ENCODE measurements at regions not wholly inside any gene's neighbourhood (a gene's known extent, or its start where the extent isn't known, plus 50 kb on each side); places are given as distances from the start of the nearest gene placed in this dataset.

DNA sequence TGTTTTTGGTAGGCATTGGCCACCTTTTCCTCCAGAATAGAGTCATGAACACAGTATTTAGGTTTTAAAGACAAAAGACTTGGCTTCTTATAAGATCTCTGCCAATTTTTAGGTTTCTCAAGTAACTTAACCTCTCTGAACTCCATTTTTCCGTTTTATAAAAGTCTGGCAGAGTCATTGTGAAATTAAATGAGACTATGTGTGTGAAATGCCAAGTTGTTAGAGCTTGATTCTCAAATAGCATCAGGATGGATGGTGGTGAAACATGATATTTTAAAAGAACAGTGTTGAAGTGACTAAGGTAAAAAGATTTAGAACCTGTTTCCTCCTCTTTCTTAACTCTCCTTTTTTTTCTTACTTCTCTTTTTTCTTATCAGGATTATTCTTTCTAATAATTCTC lies 617.7 kb upstream of the SLITRK1 start:
- Mint-ChIP-seq H3K27me3 (ENCODE audit: insufficient read depth, unreplicated experiment) (no peaks in the 10 kb centered on the region), H3K36me3 (ENCODE audit: insufficient read depth, unreplicated experiment) (no peaks in the 10 kb centered on the region), H3K9me3 (ENCODE audit: unreplicated experiment) (no peaks in the 10 kb centered on the region), H3K27ac (ENCODE audit: unreplicated experiment) (no peak overlapping the region), H3K4me3 (ENCODE audit: unreplicated experiment) (no peak overlapping the region), H3K4me1 (ENCODE audit: low read depth, unreplicated experiment) (no peaks in the 10 kb centered on the region)
- H3K36me3 ChIP-seq (ENCODE audit: control insufficient read depth, insufficient read depth, low read length), result no peaks in the 10 kb centered on the region
- ChIA-PET CTCF (no interaction called here), POLR2A (no interaction called here)
- intact Hi-C loops (cut with micrococcal nuclease; ENCODE audit: unreplicated experiment), result no loop called here
- BruUV-seq (replicated peaks), result no TSS peak
- no peaks in the 10 kb centered on the region for H3K27me3 ChIP-seq (replicated peaks; ENCODE audit: control insufficient read depth, insufficient read depth, low read length)
- no peak for DNase-seq
- H3K4me1 ChIP-seq, result no peaks in the 10 kb centered on the region
- TF ChIP-seq, protein P1, sequence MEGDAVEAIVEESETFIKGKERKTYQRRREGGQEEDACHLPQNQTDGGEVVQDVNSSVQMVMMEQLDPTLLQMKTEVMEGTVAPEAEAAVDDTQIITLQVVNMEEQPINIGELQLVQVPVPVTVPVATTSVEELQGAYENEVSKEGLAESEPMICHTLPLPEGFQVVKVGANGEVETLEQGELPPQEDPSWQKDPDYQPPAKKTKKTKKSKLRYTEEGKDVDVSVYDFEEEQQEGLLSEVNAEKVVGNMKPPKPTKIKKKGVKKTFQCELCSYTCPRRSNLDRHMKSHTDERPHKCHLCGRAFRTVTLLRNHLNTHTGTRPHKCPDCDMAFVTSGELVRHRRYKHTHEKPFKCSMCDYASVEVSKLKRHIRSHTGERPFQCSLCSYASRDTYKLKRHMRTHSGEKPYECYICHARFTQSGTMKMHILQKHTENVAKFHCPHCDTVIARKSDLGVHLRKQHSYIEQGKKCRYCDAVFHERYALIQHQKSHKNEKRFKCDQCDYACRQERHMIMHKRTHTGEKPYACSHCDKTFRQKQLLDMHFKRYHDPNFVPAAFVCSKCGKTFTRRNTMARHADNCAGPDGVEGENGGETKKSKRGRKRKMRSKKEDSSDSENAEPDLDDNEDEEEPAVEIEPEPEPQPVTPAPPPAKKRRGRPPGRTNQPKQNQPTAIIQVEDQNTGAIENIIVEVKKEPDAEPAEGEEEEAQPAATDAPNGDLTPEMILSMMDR (IDR thresholded peaks at IDR 0.05; ENCODE audit: insufficient read depth in 1 of 2, low read depth in 1 of 2, low read length in 1 of 2, severe bottlenecking in 1 of 2, unreplicated experiment in 1 of 2), result no peak
- no peaks in the 10 kb centered on the region for H3K9me3 ChIP-seq
- no peak overlapping the region for H3K4me3 ChIP-seq (ENCODE audit: low read depth, low read length)

GRCh38 chr13:84497613-84498012 lies 615.3 kb upstream of the SLITRK1 start:
- Histone ChIP-seq H3K36me3 (ENCODE audit: control insufficient read depth, insufficient read depth, low read length) (no peaks in the 10 kb centered on the region), H3K9me3 (no peaks in the 10 kb centered on the region), H3K4me1 (no peaks in the 10 kb centered on the region), H3K4me3 (ENCODE audit: low read depth, low read length) (no peak overlapping the region), H3K27me3 (replicated peaks; ENCODE audit: control insufficient read depth, insufficient read depth, low read length) (no peaks in the 10 kb centered on the region)
- Mint-ChIP-seq H3K27ac (ENCODE audit: unreplicated experiment) (no peak overlapping the region), H3K9me3 (ENCODE audit: unreplicated experiment) (no peaks in the 10 kb centered on the region), H3K4me3 (ENCODE audit: unreplicated experiment) (no peak overlapping the region), H3K27me3 (ENCODE audit: insufficient read depth, unreplicated experiment) (no peaks in the 10 kb centered on the region), H3K36me3 (ENCODE audit: insufficient read depth, unreplicated experiment) (no peaks in the 10 kb centered on the region), H3K4me1 (ENCODE audit: low read depth, unreplicated experiment) (no peaks in the 10 kb centered on the region)
- TF ChIP-seq, protein P1 (IDR thresholded peaks at IDR 0.05; ENCODE audit: insufficient read depth in 1 of 2, low read depth in 1 of 2, low read length in 1 of 2, severe bottlenecking in 1 of 2, unreplicated experiment in 1 of 2), result no peak
- POLR2A ChIA-PET, result no interaction called here
- CTCF ChIA-PET, result no interaction called here
- BruUV-seq (replicated peaks), result no TSS peak
- no peak for DNase-seq
- intact Hi-C loops (cut with micrococcal nuclease; ENCODE audit: unreplicated experiment), result no loop called here

DNA sequence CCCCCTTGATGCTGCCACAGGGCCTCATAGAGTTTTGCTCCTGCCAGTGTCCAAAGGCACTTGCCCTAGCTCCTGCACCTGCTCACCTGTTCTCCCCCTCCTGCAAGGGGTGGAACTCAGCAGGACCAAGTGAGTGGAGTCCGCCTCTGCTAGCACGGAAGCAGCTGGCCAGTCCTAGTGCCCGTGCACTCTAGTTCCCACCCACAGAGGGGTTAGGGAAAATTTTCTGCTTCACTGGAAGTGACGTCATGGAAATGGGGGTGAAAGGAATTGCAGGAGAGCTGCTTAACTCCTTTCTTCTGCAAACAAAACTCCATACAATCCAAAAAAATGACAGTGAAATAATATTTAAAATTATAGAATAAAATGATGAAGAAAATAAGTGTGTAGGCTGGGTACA lies 609.7 kb upstream of the SLITRK1 start:
- no peak overlapping the region for H3K4me3 Mint-ChIP-seq (ENCODE audit: unreplicated experiment)
- ChIA-PET POLR2A (no interaction called here), CTCF (no interaction called here)
- intact Hi-C loops (cut with micrococcal nuclease; ENCODE audit: unreplicated experiment), result no loop called here
- H3K9me3 ChIP-seq, result no peaks in the 10 kb centered on the region
- no peaks in the 10 kb centered on the region for H3K27me3 Mint-ChIP-seq (ENCODE audit: insufficient read depth, unreplicated experiment)
- no peak for DNase-seq
- H3K4me3 ChIP-seq (ENCODE audit: low read depth, low read length), result no peak overlapping the region
- no peaks in the 10 kb centered on the region for H3K36me3 Mint-ChIP-seq (ENCODE audit: insufficient read depth, unreplicated experiment)
- no peaks in the 10 kb centered on the region for H3K9me3 Mint-ChIP-seq (ENCODE audit: unreplicated experiment)
- no peaks in the 10 kb centered on the region for H3K36me3 ChIP-seq (ENCODE audit: control insufficient read depth, insufficient read depth, low read length)
- no peaks in the 10 kb centered on the region for H3K4me1 Mint-ChIP-seq (ENCODE audit: low read depth, unreplicated experiment)
- no peaks in the 10 kb centered on the region for H3K4me1 ChIP-seq
- H3K27me3 ChIP-seq (replicated peaks; ENCODE audit: control insufficient read depth, insufficient read depth, low read length), result no peaks in the 10 kb centered on the region
- no peak overlapping the region for H3K27ac Mint-ChIP-seq (ENCODE audit: unreplicated experiment)
- TF ChIP-seq, protein P1 (IDR thresholded peaks at IDR 0.05; ENCODE audit: insufficient read depth in 1 of 2, low read depth in 1 of 2, low read length in 1 of 2, severe bottlenecking in 1 of 2, unreplicated experiment in 1 of 2), result no peak
- BruUV-seq (replicated peaks), result no TSS peak

All from Caco-2 (cell line).